CD8-positive, alpha-beta memory T cell (primary cell): ENCODE measurements at regions not wholly inside any gene's neighbourhood (a gene's known extent, or its start where the extent isn't known, plus 50 kb on each side); places are given as distances from the start of the nearest gene placed in this dataset.

Experiments used
- CTCF ChIA-PET: fragments of 350-600 bp; sonication (Branson Sonifier 250); formaldehyde crosslinking; loops from one replicate; lab custom pipeline; 2021; ENCODE audit warnings: antibody characterized with exemption; lab: Charles Lee
- POLR2A ChIA-PET: fragments of 350-600 bp; sonication (Branson Sonifier 250); formaldehyde crosslinking; loops from one replicate; lab custom pipeline; 2021; ENCODE audit warnings: antibody characterized with exemption; lab: Charles Lee
- DNase-seq, 5 donors: peaks; one replicate each; pipeline versions ENCODE4 v3.0.0 to v3.0.0-alpha.2; 2020 to 2022; ENCODE audit warnings: mixed read lengths in 1 of 5
- H3K27ac ChIP-seq: one replicate; pipeline ENCODE4 v1.7.0; 2013; ENCODE audit warnings: low read depth, mild to moderate bottlenecking, low read length, moderate library complexity
- H3K27me3 ChIP-seq: 2 replicates; pipeline ENCODE4 v1.7.0; 2013; ENCODE audit warnings: low read length, mild to moderate bottlenecking; ENCODE audit not compliant: insufficient read depth, poor library complexity, severe bottlenecking
- H3K36me3 ChIP-seq: 2 replicates; pipeline ENCODE4 v1.7.0; 2013; ENCODE audit warnings: mild to moderate bottlenecking, low read length, moderate library complexity; ENCODE audit not compliant: insufficient read depth
- H3K4me1 ChIP-seq: 2 replicates; pipeline ENCODE4 v1.7.0; 2013; ENCODE audit warnings: mild to moderate bottlenecking, low read length, moderate library complexity; ENCODE audit not compliant: insufficient read depth
- H3K4me3 ChIP-seq: 2 replicates; pipeline ENCODE4 v1.7.0; 2013; ENCODE audit warnings: mild to moderate bottlenecking, low read length
- H3K9me3 ChIP-seq: 2 replicates; pipeline ENCODE4 v1.7.0; 2013; ENCODE audit warnings: mild to moderate bottlenecking, low read length
- H3K27ac Mint-ChIP-seq, 8 donors: one replicate each; pipeline ENCODE4 v1.8.0; 2020 to 2021; ENCODE audit warnings: mixed read lengths in 8 of 8, mild to moderate bottlenecking in 6 of 8, inconsistent platforms in 3 of 8, moderate library complexity in 3 of 8
- H3K27me3 Mint-ChIP-seq, 2 donors: one replicate each; pipeline ENCODE4 v1.8.0; 2020 to 2021; ENCODE audit warnings: mixed read lengths in 2 of 2, mild to moderate bottlenecking in 1 of 2, moderate library complexity in 1 of 2
- H3K36me3 Mint-ChIP-seq, 3 donors: one replicate each; pipeline ENCODE4 v1.8.0; 2020 to 2021; ENCODE audit warnings: mixed read lengths in 3 of 3, inconsistent platforms in 1 of 3, mild to moderate bottlenecking in 1 of 3
- H3K4me1 Mint-ChIP-seq, 3 donors: one replicate each; pipeline ENCODE4 v1.8.0; 2020 to 2021; ENCODE audit warnings: mixed read lengths in 3 of 3, inconsistent platforms in 1 of 3, mild to moderate bottlenecking in 1 of 3
- H3K4me3 Mint-ChIP-seq, 7 donors: one replicate each; pipeline ENCODE4 v1.8.0; 2020 to 2021; ENCODE audit warnings: mixed read lengths in 7 of 7, mild to moderate bottlenecking in 6 of 7, moderate library complexity in 4 of 7, inconsistent platforms in 2 of 7
- H3K9me3 Mint-ChIP-seq, 5 donors: one replicate each; pipeline ENCODE4 v1.8.0; 2020 to 2022; ENCODE audit warnings: mixed read lengths in 5 of 5, mild to moderate bottlenecking in 3 of 5, moderate library complexity in 2 of 5, inconsistent platforms in 1 of 5

DNA sequence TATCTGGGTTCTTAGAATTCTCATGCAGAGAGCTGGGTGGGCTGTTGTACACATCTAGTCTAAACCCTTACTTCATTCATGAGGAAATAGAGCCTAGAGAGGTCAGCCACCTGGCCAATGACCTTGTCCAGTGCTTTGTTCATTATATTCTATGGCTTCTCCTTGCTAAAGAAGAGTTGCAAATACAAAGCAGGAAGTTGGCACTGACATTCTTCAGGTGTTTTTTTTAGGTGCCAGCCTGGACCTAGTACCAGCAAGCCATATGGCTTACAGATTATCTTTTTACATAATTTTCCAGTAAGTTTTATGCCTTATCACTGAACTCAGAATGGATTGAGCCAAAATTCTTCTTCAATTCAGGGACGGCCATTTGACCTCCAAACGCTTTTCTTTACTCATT, 54.7 kb upstream of the PGM2 start:
- Mint-ChIP-seq H3K4me1 (peaks cover 0 to 4% (median 0%) of the 10 kb centered on the region in 3 donors), H3K36me3 (peaks cover 0 to 4% (median 0%) of the 10 kb centered on the region in 3 donors), H3K9me3 (no peaks in the 10 kb centered on the region), H3K27ac (no peak overlapping the region), H3K4me3 (no peak overlapping the region), H3K27me3 (no peaks in the 10 kb centered on the region)
- DNase-seq: no peak
- CTCF ChIA-PET: no interaction called here
- Histone ChIP-seq H3K4me1 (no peaks in the 10 kb centered on the region), H3K27ac (no peak overlapping the region), H3K27me3 (no peaks in the 10 kb centered on the region), H3K9me3 (no peaks in the 10 kb centered on the region), H3K36me3 (no peaks in the 10 kb centered on the region), H3K4me3 (no peak overlapping the region)
- POLR2A ChIA-PET: no interaction called here

DNA sequence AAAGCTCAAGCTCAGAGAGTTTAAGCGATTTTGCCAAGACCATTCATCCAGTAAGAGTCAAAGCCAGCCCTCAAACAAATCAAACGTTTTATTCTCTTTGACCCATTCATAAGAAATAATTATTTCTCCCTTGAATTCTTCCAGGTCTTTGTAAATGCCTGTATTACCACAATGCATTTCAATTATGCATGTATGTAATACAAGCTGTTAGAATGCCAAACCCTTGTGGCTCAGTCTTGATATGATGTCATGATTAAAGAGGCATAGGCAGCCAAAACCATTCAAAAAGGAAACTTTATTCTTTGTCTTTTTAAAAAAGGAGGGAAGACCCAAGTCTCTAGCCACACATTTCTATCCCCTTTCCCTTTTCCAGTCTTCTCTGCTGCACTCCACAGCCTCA, 56.5 kb upstream of the PGM2 start:
- H3K27me3 ChIP-seq: no peaks in the 10 kb centered on the region
- peaks cover 0 to 4% (median 0%) of the 10 kb centered on the region in 3 donors for H3K36me3 Mint-ChIP-seq
- H3K9me3 Mint-ChIP-seq: no peaks in the 10 kb centered on the region
- H3K27ac ChIP-seq: no peak overlapping the region
- no peak overlapping the region for H3K4me3 Mint-ChIP-seq
- peaks cover 0 to 4% (median 0%) of the 10 kb centered on the region in 3 donors for H3K4me1 Mint-ChIP-seq
- DNase-seq: no peak
- no peaks in the 10 kb centered on the region for H3K4me1 ChIP-seq
- no peaks in the 10 kb centered on the region for H3K27me3 Mint-ChIP-seq
- no peak overlapping the region for H3K27ac Mint-ChIP-seq
- no peaks in the 10 kb centered on the region for H3K9me3 ChIP-seq
- H3K36me3 ChIP-seq: no peaks in the 10 kb centered on the region
- CTCF ChIA-PET: interaction anchor here (0.7 kb wide), 1 partner anchor 156 kb away, joined by 3 read pairs; no protein-coding TSS in a partner anchor
- no peak overlapping the region for H3K4me3 ChIP-seq
- POLR2A ChIA-PET: no interaction called here

DNA sequence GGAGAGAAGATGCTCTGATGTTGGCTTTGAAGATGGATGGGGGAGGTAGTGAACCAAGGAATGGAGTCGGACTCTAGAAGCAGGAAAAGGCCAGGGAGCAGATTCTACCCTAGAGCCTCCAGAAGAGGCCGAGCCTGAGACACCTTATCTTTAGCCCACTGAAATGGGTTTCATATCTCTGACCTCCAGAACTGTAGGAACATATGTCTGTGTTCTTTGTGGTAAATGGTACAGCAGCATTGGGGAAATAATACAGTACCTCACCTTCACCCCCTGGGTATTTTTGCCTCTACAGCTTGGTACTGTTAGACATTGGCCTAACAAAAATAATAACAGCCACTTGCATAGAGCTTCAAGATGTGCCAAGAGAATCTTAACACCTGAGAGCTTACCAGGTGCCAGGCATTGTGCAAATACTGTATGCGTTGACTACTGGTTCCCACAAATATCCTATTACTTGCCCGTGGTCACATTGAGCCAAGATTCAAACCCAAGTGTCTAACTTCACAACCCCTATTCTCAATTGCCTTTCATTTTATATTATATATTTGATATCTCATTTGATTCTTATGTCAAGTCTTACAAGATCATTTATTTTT, 57.0 kb upstream of the PGM2 start:
- H3K36me3 Mint-ChIP-seq: peaks cover 0 to 4% (median 0%) of the 10 kb centered on the region in 3 donors
- no peaks in the 10 kb centered on the region for H3K9me3 ChIP-seq

DNA sequence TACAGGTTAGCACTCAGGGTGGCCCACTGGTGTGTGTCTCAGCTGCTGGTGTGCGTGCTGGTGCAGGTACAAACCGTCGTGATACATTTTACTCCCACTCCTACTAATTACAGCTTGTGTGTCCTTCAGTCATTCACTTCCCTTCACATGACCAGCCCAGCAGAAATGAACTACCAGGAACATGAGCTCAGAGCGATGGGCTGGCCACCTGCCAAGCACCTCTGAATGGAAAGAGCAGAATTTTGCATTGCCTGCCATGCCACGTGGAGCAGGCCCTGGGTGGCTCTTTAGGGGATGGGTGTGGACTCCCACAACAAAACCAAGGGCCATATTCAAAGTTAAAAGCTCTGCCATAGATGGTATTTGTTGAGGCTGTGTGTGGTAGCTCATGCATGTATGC, 58.9 kb upstream of the PGM2 start:
- Mint-ChIP-seq H3K27ac (peak overlapping the region in 1 of 8 donors; percentile 77), H3K4me3 (no peak overlapping the region), H3K4me1 (peaks cover 0 to 4% (median 0%) of the 10 kb centered on the region in 3 donors), H3K36me3 (peaks cover 0 to 4% (median 0%) of the 10 kb centered on the region in 3 donors), H3K9me3 (no peaks in the 10 kb centered on the region), H3K27me3 (no peaks in the 10 kb centered on the region)
- Histone ChIP-seq H3K27ac (no peak overlapping the region), H3K27me3 (no peaks in the 10 kb centered on the region), H3K4me3 (no peak overlapping the region), H3K9me3 (no peaks in the 10 kb centered on the region), H3K4me1 (no peaks in the 10 kb centered on the region), H3K36me3 (no peaks in the 10 kb centered on the region)
- no peak for DNase-seq
- CTCF ChIA-PET: interaction anchor here (1.0 to 1.2 kb wide), 2 partner anchors 12 to 164 kb away, joined by 3 to 5 read pairs; no protein-coding TSS in a partner anchor
- POLR2A ChIA-PET: no interaction called here

More for the DNA sequence above, 57.0 kb upstream of the PGM2 start:
- no peak overlapping the region for H3K4me3 ChIP-seq
- H3K27ac ChIP-seq: no peak overlapping the region
- H3K4me1 Mint-ChIP-seq: peaks cover 0 to 4% (median 0%) of the 10 kb centered on the region in 3 donors
- no peaks in the 10 kb centered on the region for H3K4me1 ChIP-seq
- no peak overlapping the region for H3K27ac Mint-ChIP-seq
- no peak for DNase-seq
- no peaks in the 10 kb centered on the region for H3K9me3 Mint-ChIP-seq
- no peaks in the 10 kb centered on the region for H3K27me3 ChIP-seq
- ChIA-PET CTCF (interaction anchor here (0.7 kb wide), 1 partner anchor 156 kb away, joined by 3 read pairs; no protein-coding TSS in a partner anchor), POLR2A (no interaction called here)
- H3K4me3 Mint-ChIP-seq: no peak overlapping the region
- H3K36me3 ChIP-seq: no peaks in the 10 kb centered on the region
- no peaks in the 10 kb centered on the region for H3K27me3 Mint-ChIP-seq

DNA sequence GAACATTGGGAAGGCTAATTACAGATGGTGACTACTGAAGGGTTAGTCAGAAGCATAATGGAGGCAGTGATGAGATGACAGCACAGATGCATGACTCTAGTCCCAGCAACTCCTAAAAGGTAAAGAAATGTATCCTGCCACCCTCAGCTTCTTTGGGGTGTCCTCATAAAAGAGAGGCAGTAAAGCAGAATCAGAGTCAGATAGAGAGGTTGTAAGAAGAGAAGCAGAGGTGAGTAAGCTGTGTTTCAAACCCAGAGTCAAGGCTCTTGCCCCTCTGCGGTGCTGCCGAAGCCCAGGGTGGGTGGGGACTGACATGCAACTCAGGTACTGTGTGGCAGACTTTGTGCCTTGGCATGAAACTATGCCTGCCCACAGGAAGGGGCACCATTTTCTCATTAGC, 59.5 kb upstream of the PGM2 start:
- no peak for DNase-seq
- H3K27me3 Mint-ChIP-seq: no peaks in the 10 kb centered on the region
- peaks cover 0 to 4% (median 0%) of the 10 kb centered on the region in 3 donors for H3K4me1 Mint-ChIP-seq
- Histone ChIP-seq H3K4me1 (no peaks in the 10 kb centered on the region), H3K27me3 (no peaks in the 10 kb centered on the region), H3K9me3 (no peaks in the 10 kb centered on the region), H3K36me3 (no peaks in the 10 kb centered on the region), H3K27ac (no peak overlapping the region), H3K4me3 (no peak overlapping the region)
- peak overlapping the region in 1 of 8 donors; percentile 77 for H3K27ac Mint-ChIP-seq
- H3K36me3 Mint-ChIP-seq: no peaks in the 10 kb centered on the region
- CTCF ChIA-PET: interaction anchor here (1.0 to 1.4 kb wide), 3 partner anchors 11 to 165 kb away, joined by 3 to 5 read pairs (median 3); no protein-coding TSS in a partner anchor
- POLR2A ChIA-PET: no interaction called here
- H3K9me3 Mint-ChIP-seq: no peaks in the 10 kb centered on the region
- no peak overlapping the region for H3K4me3 Mint-ChIP-seq

DNA sequence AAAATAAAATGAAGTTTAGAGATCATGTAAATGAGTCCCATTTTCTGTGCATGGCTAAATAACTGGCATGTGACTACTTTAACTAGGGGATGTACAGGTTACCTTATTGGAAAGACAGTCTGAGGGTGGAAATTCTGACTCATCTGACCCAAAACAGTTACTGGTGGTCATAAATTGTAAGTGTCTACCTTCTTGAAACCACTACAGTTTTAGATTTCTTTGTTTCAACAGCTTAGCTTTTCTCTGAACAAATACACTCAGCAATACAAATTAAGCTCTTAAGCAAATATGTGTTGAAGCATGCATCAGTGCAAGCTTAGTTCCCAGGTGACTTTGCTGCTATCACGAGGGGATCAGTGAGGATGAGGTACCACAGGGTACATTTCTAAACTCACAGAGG, 60.7 kb upstream of the PGM2 start:
- CTCF ChIA-PET: interaction anchor here (1.4 kb wide), 1 partner anchor 164 kb away, joined by 3 read pairs; no protein-coding TSS in a partner anchor
- H3K4me3 Mint-ChIP-seq: no peak overlapping the region

DNA sequence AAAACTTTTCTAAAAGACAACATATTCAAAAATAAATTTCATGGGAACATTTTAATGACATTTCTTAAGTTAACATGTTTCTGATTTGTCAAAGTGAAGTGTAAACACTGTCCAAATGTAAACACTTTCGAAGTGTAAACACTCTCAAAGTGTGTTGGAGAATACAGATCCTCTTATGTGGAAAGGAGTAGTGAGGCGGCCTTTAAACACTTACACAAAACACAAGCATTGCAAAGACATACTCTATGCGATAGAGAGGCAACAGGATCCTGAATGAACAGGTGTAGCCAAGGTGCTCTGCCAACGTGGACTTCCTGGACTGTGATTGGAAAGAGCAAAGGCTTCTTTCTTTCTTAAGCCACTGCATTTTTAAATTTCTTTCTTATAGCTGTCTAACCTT, 62.7 kb upstream of the PGM2 start:
- Histone ChIP-seq H3K27me3 (no peaks in the 10 kb centered on the region), H3K4me3 (no peak overlapping the region), H3K4me1 (no peaks in the 10 kb centered on the region), H3K9me3 (no peaks in the 10 kb centered on the region), H3K36me3 (no peaks in the 10 kb centered on the region), H3K27ac (no peak overlapping the region)
- Mint-ChIP-seq H3K4me3 (no peak overlapping the region), H3K36me3 (no peaks in the 10 kb centered on the region), H3K27ac (no peak overlapping the region), H3K4me1 (peaks cover 0 to 4% (median 0%) of the 10 kb centered on the region in 3 donors), H3K27me3 (peaks cover 0 to 6% of the 10 kb centered on the region in 2 donors), H3K9me3 (no peaks in the 10 kb centered on the region)
- DNase-seq: no peak
- ChIA-PET POLR2A (no interaction called here), CTCF (no interaction called here)

More for the DNA sequence above, 60.7 kb upstream of the PGM2 start:
- DNase-seq: no peak
- Mint-ChIP-seq H3K27me3 (peaks cover 0 to 3% of the 10 kb centered on the region in 2 donors), H3K9me3 (no peaks in the 10 kb centered on the region), H3K27ac (no peak overlapping the region), H3K4me1 (peaks cover 0 to 4% (median 0%) of the 10 kb centered on the region in 3 donors), H3K36me3 (no peaks in the 10 kb centered on the region)
- Histone ChIP-seq H3K4me3 (no peak overlapping the region), H3K27me3 (no peaks in the 10 kb centered on the region), H3K36me3 (no peaks in the 10 kb centered on the region), H3K9me3 (no peaks in the 10 kb centered on the region), H3K4me1 (no peaks in the 10 kb centered on the region), H3K27ac (no peak overlapping the region)
- POLR2A ChIA-PET: no interaction called here

DNA sequence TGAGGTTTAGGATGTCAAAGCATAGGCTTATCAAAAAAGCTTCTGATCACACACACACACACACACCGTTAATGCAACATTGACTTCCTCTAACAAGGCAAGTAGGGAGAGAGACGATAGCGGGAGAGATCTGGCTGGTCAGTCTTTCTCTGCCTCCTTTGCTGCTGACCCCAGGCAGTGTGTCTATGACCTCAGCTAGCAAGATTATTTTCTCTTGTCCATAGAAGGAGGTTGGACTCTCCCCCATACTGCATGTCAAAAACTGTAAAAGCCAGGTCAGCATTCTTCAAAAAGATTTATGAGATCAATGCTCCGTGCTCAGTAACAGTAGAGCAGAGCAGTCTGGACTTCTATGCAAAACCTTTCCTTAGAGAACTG, 63.5 kb upstream of the PGM2 start:
- Mint-ChIP-seq H3K4me3 (no peak overlapping the region), H3K4me1 (peaks cover 0 to 4% (median 0%) of the 10 kb centered on the region in 3 donors), H3K9me3 (no peaks in the 10 kb centered on the region), H3K36me3 (no peaks in the 10 kb centered on the region), H3K27ac (no peak overlapping the region), H3K27me3 (peaks cover 0 to 6% of the 10 kb centered on the region in 2 donors)
- no peak overlapping the region for H3K27ac ChIP-seq
- H3K4me3 ChIP-seq: no peak overlapping the region
- POLR2A ChIA-PET: no interaction called here
- H3K27me3 ChIP-seq: no peaks in the 10 kb centered on the region
- no peaks in the 10 kb centered on the region for H3K36me3 ChIP-seq
- H3K9me3 ChIP-seq: no peaks in the 10 kb centered on the region
- no peak for DNase-seq
- H3K4me1 ChIP-seq: peaks cover 5% of the 10 kb centered on the region
- CTCF ChIA-PET: no interaction called here
